ENCODE measurements at regions not wholly inside any gene's neighbourhood (a gene's known extent, or its start where the extent isn't known, plus 50 kb on each side); places are given as distances from the start of the nearest gene placed in this dataset.
"Not testable (repeated sequence)": the region's sequence is repeated elsewhere in the genome, so short reads cannot be mapped to it uniquely, and the experiment has no call there.

GRCh38 chr9:135380311-135380960 is 99.1 kb upstream of the PPP1R26 start:
- TF ChIP-seq CTCF (IDR thresholded peaks at IDR 0.05) (no peak), POLR2A (IDR thresholded peaks at IDR 0.05) (no peak), POLR2AphosphoS5 (IDR thresholded peaks at IDR 0.05; ENCODE audit: insufficient read depth in 1 of 2, low read depth in 1 of 2) (no peak)
- DNase-seq (ENCODE audit: extremely low spot score in 2 of 2): no peak
- H3K27ac ChIP-seq: no peak overlapping the region
- H3K4me3 ChIP-seq: no peak overlapping the region
- no peaks in the 10 kb centered on the region for H3K9me3 ChIP-seq
- no peaks in the 10 kb centered on the region for H3K4me1 ChIP-seq
- no peaks in the 10 kb centered on the region for H3K27me3 ChIP-seq
- intact Hi-C loops (cut with DNase I): no loop called here
- no peaks in the 10 kb centered on the region for H3K36me3 ChIP-seq

- no peaks in the 10 kb centered on the region for H3K27me3 ChIP-seq
These were observed 97.7 kb upstream of the PPP1R26 start for GRCh38 chr9:135381762-135382310.

GRCh38 chr9:135384226-135384625 is 95.4 kb upstream of the PPP1R26 start:
- TF ChIP-seq POLR2AphosphoS5 (IDR thresholded peaks at IDR 0.05; ENCODE audit: insufficient read depth in 1 of 2, low read depth in 1 of 2) (no peak), POLR2A (IDR thresholded peaks at IDR 0.05) (no peak), CTCF (IDR thresholded peaks at IDR 0.05) (no peak)
- Histone ChIP-seq H3K27ac (no peak overlapping the region), H3K27me3 (no peaks in the 10 kb centered on the region), H3K9me3 (no peaks in the 10 kb centered on the region), H3K36me3 (no peaks in the 10 kb centered on the region), H3K4me1 (no peaks in the 10 kb centered on the region), H3K4me3 (no peak overlapping the region)
- intact Hi-C loops (cut with DNase I): no loop called here
- DNase-seq (ENCODE audit: extremely low spot score in 2 of 2): no peak

More at GRCh38 chr9:135381762-135382310, 97.7 kb upstream of the PPP1R26 start:
- Histone ChIP-seq H3K4me1 (no peaks in the 10 kb centered on the region), H3K36me3 (no peaks in the 10 kb centered on the region), H3K4me3 (no peak overlapping the region), H3K9me3 (no peaks in the 10 kb centered on the region), H3K27ac (no peak overlapping the region)
- TF ChIP-seq CTCF (IDR thresholded peaks at IDR 0.05): no peak
- no peak for TF ChIP-seq POLR2A (IDR thresholded peaks at IDR 0.05)
- TF ChIP-seq POLR2AphosphoS5 (IDR thresholded peaks at IDR 0.05; ENCODE audit: insufficient read depth in 1 of 2, low read depth in 1 of 2): no peak
- no peak for DNase-seq (ENCODE audit: extremely low spot score in 2 of 2)
- intact Hi-C loops (cut with DNase I): no loop called here

GRCh38 chr9:135384815-135385405 is 94.7 kb upstream of the PPP1R26 start:
- H3K9me3 ChIP-seq; H3K4me3 ChIP-seq; intact Hi-C loops (cut with DNase I); H3K36me3 ChIP-seq; H3K4me1 ChIP-seq; H3K27ac ChIP-seq; DNase-seq (ENCODE audit: extremely low spot score in 2 of 2); H3K27me3 ChIP-seq: not testable (repeated sequence)

- Histone ChIP-seq H3K36me3 (no peaks in the 10 kb centered on the region), H3K27ac (no peak overlapping the region), H3K27me3 (no peaks in the 10 kb centered on the region), H3K4me1 (no peaks in the 10 kb centered on the region), H3K4me3 (no peak overlapping the region), H3K9me3 (no peaks in the 10 kb centered on the region)
- no peak for DNase-seq (ENCODE audit: extremely low spot score in 2 of 2)
- intact Hi-C loops (cut with DNase I): no loop called here
- TF ChIP-seq POLR2AphosphoS5 (IDR thresholded peaks at IDR 0.05; ENCODE audit: insufficient read depth in 1 of 2, low read depth in 1 of 2): no peak
- no peak for TF ChIP-seq CTCF (IDR thresholded peaks at IDR 0.05)
These were observed 93.8 kb upstream of the PPP1R26 start for GRCh38 chr9:135385793-135386192.

All from vagina (tissue), 2 donors.